ENCODE measurements at regions not wholly inside any gene's neighbourhood (a gene's known extent, or its start where the extent isn't known, plus 50 kb on each side); places are given as distances from the start of the nearest gene placed in this dataset.

DNA sequence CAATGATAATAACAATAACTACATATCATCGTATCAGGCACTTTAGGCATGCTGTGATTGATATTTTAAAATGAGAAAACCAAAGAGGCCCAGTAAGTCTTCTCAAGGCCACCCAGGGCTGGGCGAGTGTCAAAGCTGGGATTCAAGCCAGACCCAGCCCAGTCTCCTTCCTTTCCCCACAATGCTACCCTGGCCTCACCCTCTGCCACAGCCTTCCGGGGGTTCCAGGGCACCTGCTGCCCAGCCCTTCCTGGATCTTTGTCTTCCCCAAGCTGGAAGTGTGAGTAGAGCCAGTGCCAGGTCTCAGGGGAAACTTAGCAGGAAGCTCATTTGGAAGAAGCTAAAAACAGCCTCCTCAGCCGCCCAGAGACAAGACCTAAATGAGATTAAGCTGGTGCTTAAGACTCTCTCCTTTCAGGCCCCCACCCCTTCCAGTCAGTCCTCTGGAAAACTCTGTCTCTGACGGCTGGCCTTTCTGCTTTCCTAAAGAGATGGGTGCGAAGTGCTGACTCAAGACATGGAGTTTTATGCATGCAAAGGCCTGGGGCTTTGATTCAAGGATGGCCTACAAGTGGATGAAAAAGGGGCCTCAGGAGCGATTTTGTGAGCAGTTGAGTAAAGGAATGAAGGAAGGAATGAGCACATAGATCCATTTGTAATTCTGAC lies 184.2 kb downstream of the KCNA5 start:
- TF ChIP-seq, protein P1, sequence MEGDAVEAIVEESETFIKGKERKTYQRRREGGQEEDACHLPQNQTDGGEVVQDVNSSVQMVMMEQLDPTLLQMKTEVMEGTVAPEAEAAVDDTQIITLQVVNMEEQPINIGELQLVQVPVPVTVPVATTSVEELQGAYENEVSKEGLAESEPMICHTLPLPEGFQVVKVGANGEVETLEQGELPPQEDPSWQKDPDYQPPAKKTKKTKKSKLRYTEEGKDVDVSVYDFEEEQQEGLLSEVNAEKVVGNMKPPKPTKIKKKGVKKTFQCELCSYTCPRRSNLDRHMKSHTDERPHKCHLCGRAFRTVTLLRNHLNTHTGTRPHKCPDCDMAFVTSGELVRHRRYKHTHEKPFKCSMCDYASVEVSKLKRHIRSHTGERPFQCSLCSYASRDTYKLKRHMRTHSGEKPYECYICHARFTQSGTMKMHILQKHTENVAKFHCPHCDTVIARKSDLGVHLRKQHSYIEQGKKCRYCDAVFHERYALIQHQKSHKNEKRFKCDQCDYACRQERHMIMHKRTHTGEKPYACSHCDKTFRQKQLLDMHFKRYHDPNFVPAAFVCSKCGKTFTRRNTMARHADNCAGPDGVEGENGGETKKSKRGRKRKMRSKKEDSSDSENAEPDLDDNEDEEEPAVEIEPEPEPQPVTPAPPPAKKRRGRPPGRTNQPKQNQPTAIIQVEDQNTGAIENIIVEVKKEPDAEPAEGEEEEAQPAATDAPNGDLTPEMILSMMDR (conservative IDR thresholded peaks at IDR 0.05; ENCODE audit: low read length) = no peak
- TF ChIP-seq EZH2phosphoT487 (IDR thresholded peaks at IDR 0.05; ENCODE audit: borderline replicate concordance, low read depth, low read length) = no peak

Data from OCI-LY7 (cell line).